ENCODE measurements at regions not wholly inside any gene's neighbourhood (a gene's known extent, or its start where the extent isn't known, plus 50 kb on each side); places are given as distances from the start of the nearest gene placed in this dataset.
"Not testable (repeated sequence)": the region's sequence is repeated elsewhere in the genome, so short reads cannot be mapped to it uniquely, and the experiment has no call there.

DNA sequence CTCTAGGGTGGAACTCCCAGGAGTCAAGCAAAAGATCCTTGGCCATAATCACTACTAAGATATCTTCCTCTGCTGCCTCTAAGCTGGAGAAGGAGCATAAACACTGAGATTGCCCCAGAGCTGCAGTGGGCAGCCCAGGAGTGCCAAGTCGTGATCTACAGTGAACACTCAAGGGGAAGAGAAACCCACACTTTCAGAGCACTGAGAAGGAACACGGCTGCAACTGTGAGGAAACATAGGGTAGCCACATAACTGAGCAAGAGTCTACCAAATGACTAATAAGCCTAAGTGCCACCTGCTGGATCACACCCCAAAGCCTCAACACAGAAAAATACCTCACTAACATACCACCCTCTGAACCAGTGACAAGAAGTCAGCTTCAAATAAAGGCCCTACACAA, 79.6 kb upstream of the RAB12 start:
- no peak overlapping the region for H3K27ac Mint-ChIP-seq
- peaks cover 19 to 31% of the 10 kb centered on the region in 2 donors for H3K9me3 Mint-ChIP-seq
- DNase-seq, result no peak

DNA sequence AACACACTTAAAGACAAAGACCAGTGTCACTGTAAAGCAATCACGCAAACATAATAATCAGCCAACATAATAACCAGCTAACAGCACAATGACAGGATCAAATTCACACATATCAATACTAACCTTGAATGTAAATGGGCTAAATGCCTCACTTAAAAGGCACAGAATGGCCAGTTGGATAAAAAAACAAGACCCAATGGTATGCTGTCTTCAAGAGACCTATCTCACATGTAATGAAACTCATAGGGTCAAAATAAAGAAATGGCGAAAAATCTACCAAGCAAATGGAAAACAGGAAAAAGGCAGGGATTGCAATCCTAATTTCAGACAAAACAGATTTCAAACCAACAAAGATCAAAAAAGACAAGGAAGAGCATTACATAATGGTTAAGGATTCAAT, 78.2 kb upstream of the RAB12 start:
- H3K36me3 Mint-ChIP-seq (ENCODE audit: insufficient read depth); DNase-seq; H3K4me1 Mint-ChIP-seq (ENCODE audit: low read depth in 2 of 2); H3K27ac Mint-ChIP-seq; H3K4me3 Mint-ChIP-seq; ATAC-seq (replicated peaks): not testable (repeated sequence)
- Mint-ChIP-seq H3K9me3 (peaks cover 19 to 31% of the 10 kb centered on the region in 2 donors), H3K27me3 (peaks cover 20 to 29% of the 10 kb centered on the region in 2 donors)

More for the DNA sequence above, 79.6 kb upstream of the RAB12 start:
- H3K4me1 Mint-ChIP-seq (ENCODE audit: low read depth in 2 of 2), result no peaks in the 10 kb centered on the region
- H3K4me3 Mint-ChIP-seq, result no peak overlapping the region
- no peaks in the 10 kb centered on the region for H3K36me3 Mint-ChIP-seq (ENCODE audit: insufficient read depth)
- ATAC-seq (replicated peaks), result no peak
- peaks cover 34 to 44% of the 10 kb centered on the region in 2 donors for H3K27me3 Mint-ChIP-seq

GRCh38 chr18:8536231-8536630, 73.0 kb upstream of the RAB12 start:
- ATAC-seq (replicated peaks) (no peak), DNase-seq (no peak)
- peaks cover 11 to 13% of the 10 kb centered on the region in 2 donors for H3K9me3 Mint-ChIP-seq
- H3K36me3 Mint-ChIP-seq (ENCODE audit: insufficient read depth), result no peaks in the 10 kb centered on the region
- no peak overlapping the region for H3K4me3 Mint-ChIP-seq
- peaks cover 0 to 11% of the 10 kb centered on the region in 2 donors for H3K27me3 Mint-ChIP-seq
- H3K4me1 Mint-ChIP-seq (ENCODE audit: low read depth in 2 of 2), result no peaks in the 10 kb centered on the region
- no peak overlapping the region for H3K27ac Mint-ChIP-seq

DNA sequence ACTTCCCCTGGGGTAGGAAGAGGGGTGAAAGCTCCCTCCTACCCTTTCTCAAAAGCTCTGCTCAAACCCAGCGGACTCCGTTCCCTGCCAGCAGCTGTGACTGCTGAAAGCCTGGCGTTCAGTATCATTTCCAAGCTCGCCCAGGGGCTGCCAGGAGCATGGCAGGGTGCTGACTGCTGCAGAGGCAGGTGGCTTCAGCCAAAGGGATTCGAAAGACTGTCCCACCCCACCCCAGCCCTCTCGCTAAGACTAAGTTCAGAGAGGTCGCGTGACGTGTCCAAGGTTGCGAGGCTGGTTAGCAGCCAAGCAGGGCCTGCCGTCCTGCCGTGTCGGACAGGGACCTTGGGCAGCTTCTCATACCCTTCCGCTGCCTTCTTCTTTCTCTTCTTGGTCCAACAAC, 72.3 kb upstream of the RAB12 start:
- ATAC-seq (replicated peaks) (no peak), DNase-seq (no peak)
- Mint-ChIP-seq H3K9me3 (peaks cover 5 to 6% of the 10 kb centered on the region in 2 donors), H3K4me3 (no peak overlapping the region), H3K4me1 (ENCODE audit: low read depth in 2 of 2) (no peaks in the 10 kb centered on the region), H3K36me3 (ENCODE audit: insufficient read depth) (no peaks in the 10 kb centered on the region), H3K27me3 (peaks cover 0 to 11% of the 10 kb centered on the region in 2 donors), H3K27ac (no peak overlapping the region)

DNA sequence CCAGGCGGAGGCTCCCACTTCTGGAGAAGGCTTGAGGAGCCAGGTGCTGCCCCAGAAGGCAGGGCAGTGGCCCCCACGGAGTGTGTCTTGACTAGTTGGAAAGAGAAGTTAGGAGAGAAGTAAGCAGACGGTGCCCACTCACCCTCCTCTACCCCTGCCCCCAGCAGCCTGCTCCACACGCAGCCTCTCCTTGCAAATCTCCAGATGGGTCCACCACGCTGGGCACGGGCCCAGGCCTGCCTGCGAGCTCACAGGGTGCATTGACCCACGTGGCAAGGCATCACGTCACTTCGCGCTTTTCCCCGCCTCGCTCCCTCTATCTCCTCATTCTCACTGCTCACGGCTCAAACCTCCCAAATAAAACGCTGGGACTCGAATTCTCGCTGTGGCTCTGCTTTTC, 71.8 kb upstream of the RAB12 start:
- Mint-ChIP-seq H3K36me3 (ENCODE audit: insufficient read depth) (no peaks in the 10 kb centered on the region), H3K27me3 (peaks cover under 1 to 6% of the 10 kb centered on the region in 2 donors), H3K27ac (no peak overlapping the region), H3K4me1 (ENCODE audit: low read depth in 2 of 2) (no peaks in the 10 kb centered on the region), H3K9me3 (peaks cover 1% of the 10 kb centered on the region in 2 donors), H3K4me3 (no peak overlapping the region)
- ATAC-seq (replicated peaks) (no peak), DNase-seq (no peak)

GRCh38 chr18:8538935-8539334, 70.3 kb upstream of the RAB12 start:
- Mint-ChIP-seq H3K27me3 (peaks cover 7 to 16% of the 10 kb centered on the region in 2 donors), H3K36me3 (ENCODE audit: insufficient read depth) (no peaks in the 10 kb centered on the region), H3K4me1 (ENCODE audit: low read depth in 2 of 2) (no peaks in the 10 kb centered on the region), H3K9me3 (no peaks in the 10 kb centered on the region), H3K4me3 (no peak overlapping the region), H3K27ac (no peak overlapping the region)
- no peak for DNase-seq
- no peak for ATAC-seq (replicated peaks)

DNA sequence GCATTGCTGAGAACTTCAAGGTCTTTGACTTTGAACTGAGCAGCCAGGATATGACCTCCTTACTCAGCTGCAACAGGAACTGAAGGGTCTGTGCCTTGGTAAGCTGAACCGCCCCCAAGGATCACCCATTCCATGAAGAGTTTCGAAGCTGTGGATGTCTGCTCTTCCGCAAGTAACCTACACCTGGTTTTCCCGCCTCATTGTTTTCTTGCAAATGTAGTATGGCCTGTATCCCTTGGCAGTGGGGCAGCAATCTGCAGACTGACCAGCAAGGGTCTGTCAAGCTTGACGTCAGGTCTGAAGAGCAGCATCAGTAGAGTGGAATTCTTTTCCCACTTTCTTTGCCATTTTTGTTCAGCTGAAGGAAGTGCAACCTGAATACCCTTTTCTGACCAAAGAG, 62.6 kb upstream of the RAB12 start:
- no peak overlapping the region for H3K4me3 Mint-ChIP-seq
- no peaks in the 10 kb centered on the region for H3K36me3 Mint-ChIP-seq (ENCODE audit: insufficient read depth)
- H3K27me3 Mint-ChIP-seq, result peaks cover 19 to 46% of the 10 kb centered on the region in 2 donors
- ATAC-seq (replicated peaks) (no peak), DNase-seq (no peak)
- H3K9me3 Mint-ChIP-seq, result no peaks in the 10 kb centered on the region
- H3K27ac Mint-ChIP-seq, result no peak overlapping the region
- peaks cover 2 to 3% of the 10 kb centered on the region in 2 donors for H3K4me1 Mint-ChIP-seq (ENCODE audit: low read depth in 2 of 2)

GRCh38 chr18:8548186-8548585, 61.1 kb upstream of the RAB12 start:
- H3K36me3 Mint-ChIP-seq (ENCODE audit: insufficient read depth), result no peaks in the 10 kb centered on the region
- no peak overlapping the region for H3K4me3 Mint-ChIP-seq
- no peaks in the 10 kb centered on the region for H3K9me3 Mint-ChIP-seq
- DNase-seq, result no peak
- H3K27me3 Mint-ChIP-seq, result peaks cover 19 to 39% of the 10 kb centered on the region in 2 donors
- H3K4me1 Mint-ChIP-seq (ENCODE audit: low read depth in 2 of 2), result peaks cover 2 to 3% of the 10 kb centered on the region in 2 donors
- no peak for ATAC-seq (replicated peaks)
- H3K27ac Mint-ChIP-seq, result no peak overlapping the region

DNA sequence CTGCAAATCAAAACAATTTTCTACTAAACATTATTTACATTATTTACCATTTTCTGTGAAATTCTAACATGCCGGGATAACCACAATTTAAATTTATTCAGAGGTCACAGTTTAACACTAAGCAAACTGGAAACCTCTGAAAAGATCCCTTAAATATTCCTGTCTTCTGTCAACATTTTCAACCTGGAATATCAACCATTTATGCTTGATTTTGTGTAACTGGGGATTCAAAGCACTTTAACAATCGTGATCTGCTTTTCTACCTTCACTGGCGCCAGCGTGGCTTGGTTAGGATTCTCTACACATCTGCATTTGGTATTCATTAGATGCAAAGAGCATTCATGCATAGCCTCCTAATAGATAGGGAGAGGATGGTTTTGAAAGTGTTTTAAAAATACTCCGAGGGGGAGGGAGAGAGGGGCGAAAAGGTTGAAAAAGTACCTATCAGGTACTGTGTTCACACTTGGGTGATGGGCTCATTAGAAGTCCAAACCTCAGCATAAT, 59.9 kb upstream of the RAB12 start:
- Mint-ChIP-seq H3K9me3 (no peaks in the 10 kb centered on the region), H3K27me3 (peaks cover 13 to 33% of the 10 kb centered on the region in 2 donors), H3K4me3 (no peak overlapping the region), H3K27ac (no peak overlapping the region), H3K4me1 (ENCODE audit: low read depth in 2 of 2) (peaks cover 2 to 3% of the 10 kb centered on the region in 2 donors), H3K36me3 (ENCODE audit: insufficient read depth) (no peaks in the 10 kb centered on the region)
- DNase-seq, result no peak
- no peak for ATAC-seq (replicated peaks)

- DNase-seq (no peak), ATAC-seq (replicated peaks) (no peak)
- Mint-ChIP-seq H3K9me3 (no peaks in the 10 kb centered on the region), H3K36me3 (ENCODE audit: insufficient read depth) (no peaks in the 10 kb centered on the region), H3K4me3 (no peak overlapping the region), H3K4me1 (ENCODE audit: low read depth in 2 of 2) (peaks cover 2 to 3% of the 10 kb centered on the region in 2 donors), H3K27ac (no peak overlapping the region), H3K27me3 (peaks cover 1 to 33% of the 10 kb centered on the region in 2 donors)
These were observed 57.1 kb upstream of the RAB12 start for GRCh38 chr18:8552151-8552550.

GRCh38 chr18:8554354-8554753, 54.9 kb upstream of the RAB12 start:
- H3K27me3 Mint-ChIP-seq, result peaks cover 6 to 32% of the 10 kb centered on the region in 2 donors
- no peak overlapping the region for H3K27ac Mint-ChIP-seq
- H3K4me1 Mint-ChIP-seq (ENCODE audit: low read depth in 2 of 2), result peaks cover 1 to 2% of the 10 kb centered on the region in 2 donors
- DNase-seq, result no peak
- no peak for ATAC-seq (replicated peaks)
- H3K36me3 Mint-ChIP-seq (ENCODE audit: insufficient read depth), result no peaks in the 10 kb centered on the region
- H3K9me3 Mint-ChIP-seq, result no peaks in the 10 kb centered on the region
- no peak overlapping the region for H3K4me3 Mint-ChIP-seq

- Mint-ChIP-seq H3K27ac (no peak overlapping the region), H3K36me3 (ENCODE audit: insufficient read depth) (no peaks in the 10 kb centered on the region), H3K9me3 (no peaks in the 10 kb centered on the region), H3K4me1 (ENCODE audit: low read depth in 2 of 2) (no peaks in the 10 kb centered on the region), H3K27me3 (peaks cover 6 to 43% of the 10 kb centered on the region in 2 donors), H3K4me3 (no peak overlapping the region)
- DNase-seq (no peak), ATAC-seq (replicated peaks) (no peak)
These were observed 52.8 kb upstream of the RAB12 start for GRCh38 chr18:8556424-8556823.
